ENCODE measurements at regions not wholly inside any gene's neighbourhood (a gene's known extent, or its start where the extent isn't known, plus 50 kb on each side); places are given as distances from the start of the nearest gene placed in this dataset.
A peak's percentile ranks its signal among the peaks of the same experiment; 100 is the strongest.
"Not testable (repeated sequence)": the region's sequence is repeated elsewhere in the genome, so short reads cannot be mapped to it uniquely, and the experiment has no call there.

- H3K4me3 ChIP-seq (ENCODE audit: low read depth, low read length): no peak overlapping the region
- DNase-seq (ENCODE audit: low read depth): peak; percentile 79
- TF ChIP-seq CTCF (conservative IDR thresholded peaks at IDR 0.05; ENCODE audit: low read depth, low read length): peak; percentile 84
These were observed 99.9 kb downstream of the ANKRD18B start for GRCh38 chr9:33623658-33624586.

GRCh38 chr9:33628318-33628717, 104.3 kb downstream of the ANKRD18B start:
- H3K4me3 ChIP-seq (ENCODE audit: low read depth, low read length); DNase-seq (ENCODE audit: low read depth): not testable (repeated sequence)

GRCh38 chr9:33628865-33629410, 104.9 kb downstream of the ANKRD18B start:
- H3K4me3 ChIP-seq (ENCODE audit: low read depth, low read length): no peak overlapping the region
- TF ChIP-seq CTCF (conservative IDR thresholded peaks at IDR 0.05; ENCODE audit: low read depth, low read length): no peak
- no peak for DNase-seq (ENCODE audit: low read depth)

- no peak overlapping the region for H3K4me3 ChIP-seq (ENCODE audit: low read depth, low read length)
- no peak for TF ChIP-seq CTCF (conservative IDR thresholded peaks at IDR 0.05; ENCODE audit: low read depth, low read length)
- DNase-seq (ENCODE audit: low read depth): no peak
These were observed 109.6 kb downstream of the ANKRD18B start for GRCh38 chr9:33633636-33634035.

GRCh38 chr9:33637881-33638280, 113.8 kb downstream of the ANKRD18B start:
- no peak for TF ChIP-seq CTCF (conservative IDR thresholded peaks at IDR 0.05; ENCODE audit: low read depth, low read length)
- no peak overlapping the region for H3K4me3 ChIP-seq (ENCODE audit: low read depth, low read length)
- no peak for DNase-seq (ENCODE audit: low read depth)

GRCh38 chr9:33638391-33638915, 114.4 kb downstream of the ANKRD18B start:
- H3K4me3 ChIP-seq (ENCODE audit: low read depth, low read length): no peak overlapping the region

More at GRCh38 chr9:33638391-33638915, 114.4 kb downstream of the ANKRD18B start:
- TF ChIP-seq CTCF (conservative IDR thresholded peaks at IDR 0.05; ENCODE audit: low read depth, low read length): no peak
- no peak for DNase-seq (ENCODE audit: low read depth)
